ENCODE measurements at regions not wholly inside any gene's neighbourhood (a gene's known extent, or its start where the extent isn't known, plus 50 kb on each side); places are given as distances from the start of the nearest gene placed in this dataset.

DNA sequence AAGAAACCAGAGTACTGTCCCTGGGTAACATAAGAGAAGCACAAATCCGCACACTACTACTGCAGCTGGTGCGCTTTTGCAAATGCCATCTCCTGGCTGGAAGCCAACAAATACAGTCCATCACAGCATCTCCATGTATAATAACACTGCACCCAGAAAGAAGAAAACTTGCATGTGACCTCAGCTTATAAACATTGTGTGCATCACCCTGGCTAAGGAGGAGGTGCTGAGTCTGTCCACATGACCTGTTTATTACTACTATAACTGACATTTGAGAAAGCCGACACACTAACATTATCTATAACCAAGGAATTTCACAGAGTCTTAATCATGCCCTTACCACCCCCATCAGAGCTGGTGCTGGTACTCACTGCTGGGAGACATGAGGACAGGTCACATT is 516.8 kb downstream of the CFAP47 start:
- DNase-seq (ENCODE audit: low read depth): no peak

DNA sequence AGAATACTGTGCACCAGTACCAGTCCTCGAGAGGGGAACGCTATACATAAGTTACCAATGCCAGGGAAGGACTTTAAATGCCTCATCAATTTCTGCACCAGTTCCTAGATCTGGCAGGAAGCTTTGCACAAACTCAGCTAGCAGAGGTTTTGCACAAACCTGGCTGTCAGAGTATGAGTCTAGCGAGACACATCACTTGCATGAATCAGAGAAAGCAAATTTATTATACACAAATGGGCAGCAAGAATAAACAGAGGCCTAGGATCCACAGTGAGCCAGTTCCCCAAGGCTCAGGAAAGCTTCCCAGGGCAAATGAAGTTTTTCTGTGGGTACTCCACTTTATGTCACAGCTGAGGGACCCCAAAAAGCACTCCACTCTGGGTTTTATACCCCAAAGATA is 523.5 kb downstream of the CFAP47 start:
- DNase-seq (ENCODE audit: low read depth): no peak

DNA sequence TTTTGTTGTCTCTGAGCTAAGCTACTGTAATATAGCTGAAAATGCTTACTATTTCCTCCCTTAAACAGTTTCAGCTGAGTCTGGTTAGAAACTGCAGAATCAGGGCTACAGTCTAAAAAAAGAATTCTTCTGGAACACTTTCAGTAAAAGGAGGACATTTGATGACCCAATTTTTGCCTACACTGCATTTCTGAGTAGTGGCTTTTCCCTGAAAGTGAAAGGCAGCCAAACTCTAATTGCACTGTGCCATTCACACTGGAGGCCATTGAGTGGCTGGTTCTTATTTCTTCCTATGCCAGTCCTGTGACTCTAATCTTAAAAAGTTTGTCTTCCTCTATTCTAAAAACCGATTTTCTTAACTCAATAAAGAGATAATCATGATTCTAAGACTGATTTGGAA is 526.0 kb downstream of the CFAP47 start:
- no peak for DNase-seq (ENCODE audit: low read depth)

DNA sequence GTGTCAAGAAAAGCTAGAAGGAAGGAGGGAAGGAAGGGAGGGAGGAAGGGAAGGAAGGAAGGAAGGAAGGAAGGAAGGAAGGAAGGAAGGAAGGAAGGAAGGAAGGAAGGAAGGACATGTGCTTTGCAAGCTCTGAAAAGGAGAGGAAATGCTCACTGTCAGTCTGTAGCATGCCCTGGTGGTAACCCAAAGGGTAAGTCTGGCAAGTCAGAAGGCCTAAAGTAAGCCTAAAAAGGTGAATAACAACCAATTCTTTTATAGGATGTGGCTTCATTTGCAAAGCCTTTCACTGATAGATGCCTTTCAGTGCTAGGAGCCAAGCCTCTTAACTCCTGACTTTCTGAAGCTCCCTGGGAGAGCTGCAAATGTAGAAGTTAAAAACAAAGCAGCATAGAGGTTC is 542.6 kb downstream of the CFAP47 start:
- no peak for DNase-seq (ENCODE audit: low read depth)

DNA sequence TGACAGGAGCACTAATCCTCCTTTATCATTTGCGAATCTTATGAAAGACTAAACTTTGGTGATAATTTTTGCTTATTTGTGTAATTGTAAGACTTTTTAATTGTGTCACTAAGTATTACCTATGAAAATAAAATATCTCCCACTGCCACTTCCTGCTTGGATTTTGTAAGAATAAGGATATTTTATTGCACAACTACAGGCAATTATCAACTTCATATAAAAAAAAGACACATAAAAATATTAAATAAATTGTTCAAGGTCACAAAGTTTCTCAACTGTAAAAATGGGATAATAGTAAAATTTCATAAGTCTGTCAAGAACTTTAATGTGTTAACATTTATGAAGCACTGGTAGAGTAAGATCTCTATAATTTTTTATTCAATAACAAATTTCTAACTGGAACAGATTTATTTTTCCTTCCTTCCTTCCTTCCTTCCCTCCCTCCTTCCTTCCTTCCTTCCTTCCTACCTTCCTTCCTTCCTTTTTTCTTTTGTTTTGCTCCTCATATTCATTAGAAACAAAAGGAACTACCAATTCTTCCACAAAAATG is 527.6 kb upstream of the FAM47C start:
- DNase-seq (ENCODE audit: low read depth): no peak

DNA sequence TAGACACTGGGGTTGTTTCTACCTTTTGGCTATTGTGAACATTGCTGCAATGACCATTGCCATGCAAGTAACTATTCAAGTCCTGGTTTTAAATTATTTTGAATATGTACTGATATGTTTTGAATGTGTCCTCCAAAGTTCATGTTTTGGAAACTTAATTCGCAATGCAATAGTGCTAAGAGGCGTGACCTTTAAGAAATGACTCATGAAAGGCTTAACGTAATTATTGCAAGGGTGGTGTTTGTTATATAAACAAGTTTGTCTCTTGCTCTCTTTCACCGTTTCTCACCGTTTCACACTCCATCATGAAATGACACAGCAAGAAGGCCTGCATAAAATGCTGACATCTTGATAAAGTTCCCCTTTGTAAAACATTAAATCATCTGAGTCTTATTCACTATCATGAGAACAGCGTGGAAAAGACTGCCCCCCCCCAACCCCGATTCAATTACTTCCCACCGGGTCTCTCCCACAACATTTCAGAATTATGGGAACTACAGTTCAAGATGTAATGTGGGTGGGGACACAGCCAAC is 506.9 kb upstream of the FAM47C start:
- no peak for DNase-seq (ENCODE audit: low read depth)

DNA sequence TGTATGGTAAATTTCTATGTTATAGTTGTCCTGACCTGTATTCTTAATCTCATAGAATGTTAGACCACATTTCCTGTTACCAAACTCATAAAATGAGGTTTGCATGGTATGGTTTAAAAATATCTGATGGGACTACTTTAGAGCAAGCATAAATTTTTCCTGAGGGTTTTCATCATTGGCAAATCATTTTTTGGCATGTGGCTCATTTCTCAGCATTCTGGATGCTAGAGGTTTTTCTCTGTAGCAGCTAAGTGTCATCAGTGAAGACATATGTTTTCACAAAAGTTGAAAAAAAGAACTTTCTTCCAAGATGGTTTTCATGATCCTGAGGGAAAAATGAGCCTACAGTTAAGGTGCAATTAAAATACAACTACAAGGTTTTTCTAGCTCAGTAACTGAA is 503.5 kb upstream of the FAM47C start:
- DNase-seq (ENCODE audit: low read depth): no peak

DNA sequence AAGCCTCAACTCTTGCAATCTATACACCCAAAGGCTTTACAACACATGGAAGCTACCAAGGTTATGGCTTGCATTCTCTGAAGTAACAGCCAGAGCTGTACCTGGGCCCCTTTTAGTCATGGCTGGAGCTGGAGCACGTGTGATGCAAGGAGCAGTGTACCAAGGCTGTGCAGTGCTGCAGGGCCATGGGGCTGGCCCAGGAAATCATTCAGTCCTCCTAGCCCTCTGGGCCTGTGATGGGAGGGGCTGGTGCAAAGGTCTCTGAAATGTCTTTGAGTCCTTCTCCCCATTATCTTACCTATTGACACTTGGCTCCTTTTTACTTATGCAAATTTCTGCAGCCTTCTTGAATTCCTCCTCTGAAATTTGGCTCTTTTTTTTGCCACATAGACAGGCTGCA is 500.1 kb upstream of the FAM47C start:
- no peak for DNase-seq (ENCODE audit: low read depth)

DNA sequence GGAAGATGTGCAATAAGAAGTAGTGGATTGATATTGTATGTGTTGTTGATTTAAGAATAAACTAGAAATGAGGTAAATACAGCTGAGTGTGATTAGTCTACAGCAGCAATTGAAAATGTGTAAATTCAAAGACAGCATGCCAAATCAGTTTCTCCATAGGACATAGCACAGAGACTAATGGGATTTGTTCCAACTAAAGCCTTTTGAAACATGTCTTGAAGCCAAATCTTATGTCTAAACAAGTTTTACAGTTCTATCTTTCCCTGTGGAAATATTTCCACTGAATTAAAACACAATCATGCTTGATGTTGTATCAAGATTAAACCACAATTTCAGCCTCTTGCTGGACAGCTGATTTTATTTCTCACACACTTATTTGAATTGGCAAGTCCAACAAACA is 497.4 kb upstream of the FAM47C start:
- no peak for DNase-seq (ENCODE audit: low read depth)

DNA sequence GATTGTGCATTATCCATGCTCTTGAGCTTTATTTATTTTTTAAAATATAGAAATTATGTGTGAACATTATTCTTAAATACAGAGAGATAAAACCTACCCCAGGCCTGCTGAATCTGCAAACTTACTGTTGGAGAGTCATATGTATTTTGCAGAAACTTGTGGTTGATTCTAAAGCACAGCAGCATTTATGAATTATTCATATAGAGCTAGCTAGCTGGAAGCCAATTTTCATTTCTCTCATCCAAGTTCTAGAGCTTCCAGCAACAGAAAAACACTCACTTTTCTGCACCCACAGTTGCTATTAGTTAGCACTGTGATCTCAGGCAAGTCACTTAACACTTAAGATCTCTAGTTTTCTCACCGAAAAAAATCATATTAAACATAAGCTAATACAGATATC is 479.5 kb upstream of the FAM47C start:
- no peak for DNase-seq (ENCODE audit: low read depth)

DNA sequence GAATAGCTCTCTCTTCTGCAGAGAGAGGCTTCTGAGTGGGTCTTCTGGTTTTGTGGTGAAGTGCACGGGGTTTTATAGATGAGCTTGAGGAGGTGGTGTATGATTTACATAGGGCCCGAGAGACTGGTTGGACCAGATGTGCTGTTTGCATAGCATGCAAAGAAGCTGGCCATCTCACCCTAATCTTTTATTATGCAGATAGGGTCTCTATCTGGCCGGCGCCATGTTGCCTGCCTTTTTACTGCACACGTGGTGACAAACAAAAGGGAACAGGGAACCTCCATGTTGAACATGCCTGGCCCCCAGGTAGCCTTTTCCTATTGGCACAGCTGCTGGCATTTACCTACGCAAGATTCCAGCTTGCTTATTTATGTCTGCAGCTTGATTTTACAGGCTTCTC is 473.3 kb upstream of the FAM47C start:
- DNase-seq (ENCODE audit: low read depth): no peak

DNA sequence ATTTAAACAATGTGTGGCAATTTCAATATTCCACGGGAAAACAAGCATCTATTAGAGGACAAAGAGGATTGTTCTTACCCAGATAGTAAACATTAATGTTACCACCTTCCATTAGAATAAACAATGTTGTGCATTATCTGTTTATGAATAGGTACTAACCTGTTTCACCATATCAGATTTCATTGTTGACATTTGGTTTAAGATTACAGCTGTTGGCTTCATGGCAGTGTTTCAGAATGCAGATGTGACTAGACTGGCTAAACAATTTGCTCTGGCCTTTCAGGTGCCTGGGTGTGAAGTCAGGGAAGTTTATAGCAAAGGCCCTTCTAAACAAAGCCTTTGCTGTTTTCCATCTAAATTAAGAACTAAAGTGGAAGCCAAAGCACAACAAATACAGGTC is 464.7 kb upstream of the FAM47C start:
- no peak for DNase-seq (ENCODE audit: low read depth)

DNA sequence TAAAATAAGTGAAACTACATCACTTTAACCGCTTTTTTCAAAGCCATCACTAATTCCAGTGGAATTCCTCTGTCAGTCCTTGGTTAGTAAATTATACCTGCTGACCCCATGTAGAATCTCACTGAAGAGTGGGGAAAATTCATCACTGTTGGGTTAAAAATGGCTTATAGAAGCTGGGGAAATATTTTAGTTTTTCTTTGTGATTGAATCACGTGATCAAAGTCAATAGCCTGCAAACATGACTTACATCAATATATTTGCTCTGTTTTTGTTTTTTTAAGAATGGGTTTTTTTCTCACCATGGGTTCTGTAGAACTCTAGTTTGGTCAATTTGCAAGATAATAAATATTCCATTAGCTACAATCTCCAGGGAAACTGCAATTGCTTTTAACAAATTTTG is 445.2 kb upstream of the FAM47C start:
- no peak for DNase-seq (ENCODE audit: low read depth)

DNA sequence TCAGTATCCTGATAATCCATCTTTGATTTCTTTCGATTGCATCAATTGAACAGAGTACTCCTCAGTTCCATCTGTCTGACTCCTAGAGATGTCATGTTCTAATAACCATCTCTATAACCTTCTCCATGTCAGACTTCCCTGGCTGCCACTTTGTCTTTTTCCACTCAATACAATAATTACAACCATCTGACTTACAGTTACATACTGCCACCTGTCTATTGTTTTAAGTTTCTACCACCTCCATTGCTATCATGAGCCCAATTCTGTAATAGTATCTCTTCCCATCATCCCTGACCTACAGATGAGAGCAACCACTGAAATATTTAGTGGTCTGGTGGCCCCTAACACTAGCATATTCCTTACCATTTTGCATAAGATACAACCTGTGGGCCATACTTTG is 439.2 kb upstream of the FAM47C start:
- no peak for DNase-seq (ENCODE audit: low read depth)

DNA sequence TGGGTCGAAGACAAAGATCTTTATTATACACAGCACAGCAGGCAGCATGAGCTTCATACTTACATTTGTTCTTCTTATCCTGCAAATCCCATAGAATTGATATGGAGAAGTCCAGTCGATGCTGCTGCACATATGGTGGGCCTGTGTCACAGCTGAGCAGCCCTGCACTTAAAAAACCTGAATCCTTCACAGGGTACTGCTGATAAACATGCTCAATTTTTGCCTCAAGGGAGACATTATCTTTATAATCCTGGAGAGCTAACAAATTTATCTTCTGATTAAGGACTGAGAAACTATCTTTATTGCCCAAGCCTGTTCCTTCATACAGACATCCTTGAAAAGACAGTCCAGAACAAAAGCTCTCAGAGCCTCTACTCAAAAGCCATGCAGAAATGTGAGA is 434.4 kb upstream of the FAM47C start:
- DNase-seq (ENCODE audit: low read depth): no peak

DNA sequence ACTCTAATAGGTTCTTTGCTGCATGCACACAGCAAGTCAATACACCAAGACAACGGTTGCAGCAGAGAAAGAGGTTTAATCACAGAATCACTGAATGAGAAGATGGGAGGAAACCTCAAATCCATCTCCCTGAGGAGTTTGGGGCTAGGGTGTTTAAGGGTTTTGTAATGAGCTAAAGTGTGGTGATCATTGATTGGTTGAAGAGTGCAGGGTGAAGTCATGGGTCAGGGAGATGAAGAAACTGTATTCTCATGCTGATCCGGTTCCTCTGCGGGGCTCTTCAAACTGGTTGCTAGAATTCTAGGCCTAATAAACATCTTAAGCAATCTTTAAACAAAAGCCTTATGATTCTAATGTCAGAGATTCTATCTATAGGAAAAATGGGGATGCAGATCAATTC is 432.5 kb upstream of the FAM47C start:
- no peak for DNase-seq (ENCODE audit: low read depth)

DNA sequence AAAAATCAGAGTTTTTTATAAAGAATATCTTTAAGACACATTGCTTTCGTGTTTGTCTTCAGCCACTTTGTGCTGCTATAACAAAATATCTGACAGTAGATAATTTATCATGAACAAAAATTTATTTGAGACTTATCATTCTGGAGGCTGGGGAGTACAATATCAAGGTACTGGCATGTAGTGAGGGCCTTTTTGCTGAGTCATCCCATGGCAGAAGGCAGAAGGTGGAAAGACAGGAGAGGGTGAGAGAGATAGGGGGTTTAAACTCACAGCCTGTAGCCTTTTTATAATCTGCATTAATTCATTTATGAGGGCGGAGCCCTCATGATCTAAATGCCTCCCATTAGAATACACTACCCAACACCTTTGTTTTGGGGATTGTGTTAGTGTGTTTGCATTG is 431.2 kb upstream of the FAM47C start:
- DNase-seq (ENCODE audit: low read depth): no peak

DNA sequence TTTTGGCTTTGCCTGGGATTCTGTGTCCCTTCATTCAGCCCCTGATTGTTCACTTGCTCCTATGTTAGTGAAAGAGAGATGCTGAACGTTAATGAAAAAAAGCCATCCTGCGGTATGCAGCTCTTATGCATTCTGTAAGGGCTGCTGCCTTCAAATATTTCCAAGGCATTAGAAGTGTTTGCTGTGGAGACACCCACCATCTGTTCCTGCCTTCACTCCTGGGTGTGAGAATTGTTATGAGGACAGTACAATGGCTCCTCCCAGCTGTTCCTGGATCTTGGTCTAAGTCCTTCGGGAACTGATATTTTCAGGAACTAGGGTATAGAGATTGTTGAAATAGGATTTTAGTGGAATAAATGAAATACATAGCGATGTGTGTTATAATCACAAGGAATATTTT is 427.1 kb upstream of the FAM47C start:
- no peak for DNase-seq (ENCODE audit: low read depth)

DNA sequence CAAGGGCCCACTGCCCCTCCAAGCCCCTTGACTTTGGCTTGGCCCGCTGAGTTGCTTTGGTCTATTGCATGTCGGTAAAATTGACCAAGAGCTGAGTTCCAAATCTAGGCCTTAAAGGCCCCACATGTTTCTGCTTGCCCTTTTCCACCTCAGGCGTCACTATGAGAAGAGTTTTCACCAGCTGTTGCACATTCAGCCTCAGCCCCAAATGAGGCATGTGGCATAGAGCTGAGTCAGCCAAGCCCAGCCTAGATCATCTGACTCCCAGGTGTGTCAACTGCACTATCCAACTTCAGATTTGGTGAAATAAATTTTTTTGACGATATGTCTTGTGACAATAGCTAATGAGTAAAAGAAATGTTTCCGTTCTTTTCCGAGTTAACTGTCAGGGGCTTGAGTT is 424.5 kb upstream of the FAM47C start:
- no peak for DNase-seq (ENCODE audit: low read depth)

DNA sequence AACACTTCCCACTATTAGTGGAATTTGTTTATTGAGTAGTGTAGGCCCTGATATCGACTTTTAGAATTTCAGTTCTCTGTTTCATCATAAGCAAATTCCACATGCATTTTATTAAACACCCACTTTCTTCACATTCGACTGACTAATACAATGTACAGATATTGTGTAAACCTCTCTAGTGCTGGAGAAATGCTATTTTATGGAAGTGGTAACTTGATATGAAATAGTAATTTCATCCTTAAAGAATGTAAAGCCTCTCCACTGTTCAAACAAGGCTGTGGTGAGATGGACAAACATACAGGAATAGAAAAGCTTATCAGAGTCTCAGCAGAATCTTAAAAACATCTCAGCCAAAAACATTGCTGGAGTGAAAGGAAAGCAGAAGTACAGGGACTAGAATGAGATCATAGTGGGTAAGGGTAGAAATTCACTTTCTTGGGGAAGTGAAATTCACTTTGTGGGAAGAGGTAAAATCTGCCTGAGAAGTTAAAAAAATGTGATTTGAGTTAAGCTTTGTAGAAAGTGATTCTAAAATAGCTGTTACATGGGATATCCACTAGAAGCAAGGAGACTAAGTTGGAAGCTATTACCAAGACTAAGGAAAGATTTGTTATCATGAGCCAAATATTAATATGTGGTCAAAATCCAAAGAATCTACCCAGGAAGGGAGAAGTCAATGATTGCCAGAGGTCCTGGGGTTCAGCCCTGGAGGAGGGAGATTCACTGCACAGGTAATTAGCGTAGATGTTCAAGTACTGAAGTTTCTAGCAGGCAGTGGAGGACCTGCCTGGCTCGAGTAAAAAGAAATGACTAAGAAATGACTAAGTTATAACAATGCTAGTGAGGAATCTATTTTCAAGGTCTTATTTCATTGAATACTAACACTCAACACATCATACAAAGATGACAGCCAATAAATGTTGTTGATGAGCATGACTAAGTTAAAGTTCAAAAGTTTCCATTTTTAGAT is 398.3 kb upstream of the FAM47C start:
- no peak for DNase-seq (ENCODE audit: low read depth)

DNA sequence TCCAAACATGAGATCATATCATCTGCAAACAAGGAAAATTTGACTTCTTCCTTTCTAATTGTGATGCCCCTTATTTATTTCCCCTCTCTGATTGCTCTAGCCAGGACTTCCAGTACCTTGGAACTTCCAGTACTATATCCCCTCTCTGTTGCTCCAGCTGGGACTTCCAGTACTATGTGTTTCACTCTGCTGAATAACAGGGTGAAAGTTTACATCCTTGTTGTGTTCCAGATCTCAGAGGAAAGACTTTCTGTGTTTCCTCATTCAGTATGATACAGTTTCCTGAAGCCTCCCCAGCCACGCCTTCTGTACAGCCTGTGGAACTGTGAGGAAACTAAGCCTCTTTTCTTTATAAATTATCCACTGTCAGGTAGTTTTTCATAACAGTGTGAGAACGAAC is 381.3 kb upstream of the FAM47C start:
- no peak for DNase-seq (ENCODE audit: low read depth)

DNA sequence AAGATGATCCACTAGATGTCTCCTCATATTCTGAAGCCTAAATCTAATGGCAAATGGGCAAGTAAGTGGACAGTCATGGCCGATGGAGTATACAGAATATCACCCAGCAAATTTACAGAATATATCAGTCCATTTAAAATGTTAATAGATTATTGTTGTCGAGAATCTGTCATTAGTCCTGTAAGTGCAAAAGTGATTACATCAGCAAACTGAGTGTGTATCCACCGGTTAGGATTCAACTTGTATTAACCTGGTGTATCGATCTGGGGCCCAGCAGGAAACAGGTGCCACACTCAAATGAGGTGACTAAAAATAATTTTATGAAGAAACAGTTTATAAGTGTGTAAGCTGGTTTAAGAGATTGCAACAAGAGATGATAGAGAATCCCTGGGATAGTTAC is 367.9 kb upstream of the FAM47C start:
- DNase-seq (ENCODE audit: low read depth): no peak

DNA sequence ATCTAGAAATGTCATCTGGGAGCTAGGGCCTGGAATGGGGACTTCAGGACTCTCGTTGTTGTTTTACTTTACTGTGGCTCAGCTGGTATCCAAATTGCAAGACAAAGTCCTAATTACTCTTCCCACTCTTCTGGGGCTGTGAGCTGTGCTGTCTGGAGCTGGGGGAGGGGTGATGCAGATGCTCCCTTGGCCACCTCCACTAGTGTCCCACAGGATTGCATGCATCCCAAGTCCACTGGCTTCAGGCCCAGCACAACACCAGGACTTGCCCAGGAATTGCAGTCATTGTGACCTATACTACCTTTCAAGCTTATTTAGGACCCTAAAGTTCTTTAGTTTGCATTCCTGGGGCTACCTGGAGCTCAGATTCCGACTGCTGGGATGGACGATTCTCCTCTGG is 366.1 kb upstream of the FAM47C start:
- no peak for DNase-seq (ENCODE audit: low read depth)

DNA sequence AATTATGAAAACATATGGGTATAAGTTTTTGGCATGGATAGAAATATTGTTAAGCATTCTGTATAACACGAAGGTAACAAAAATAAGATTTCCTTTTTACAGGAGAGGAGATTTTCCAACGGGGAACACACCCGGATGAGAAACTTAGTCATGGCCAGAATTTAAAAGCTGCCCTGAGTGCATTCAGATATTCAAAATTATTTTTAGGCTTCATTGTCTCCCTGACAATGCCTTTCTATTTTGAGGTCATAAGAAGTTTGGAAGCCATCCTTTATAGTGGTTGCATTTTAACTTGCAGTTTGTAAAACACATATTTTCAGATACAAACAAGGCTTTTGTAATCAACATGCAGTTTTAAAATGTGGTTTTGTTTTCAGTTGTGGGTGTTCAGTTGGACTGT is 357.5 kb upstream of the FAM47C start:
- DNase-seq (ENCODE audit: low read depth): no peak

Measured in Daoy (cell line).